Fibroblast of the aortic adventitia (primary cell): ENCODE measurements at regions not wholly inside any gene's neighbourhood (a gene's known extent, or its start where the extent isn't known, plus 50 kb on each side); places are given as distances from the start of the nearest gene placed in this dataset.
"Not testable (repeated sequence)": the region's sequence is repeated elsewhere in the genome, so short reads cannot be mapped to it uniquely, and the experiment has no call there.

Experiments used
- DNase-seq: peaks from one replicate; pipeline ENCODE4 v3.0.0-alpha.2; 2010; ENCODE audit warnings: low read depth
- H3K4me3 ChIP-seq: 2 replicates; pipeline ENCODE4 v1.5.1; 2011; ENCODE audit warnings: low read depth, mild to moderate bottlenecking, control low read depth, low read length, moderate library complexity
- CTCF ChIP-seq: IDR thresholded peaks from 2 replicates; pipeline ENCODE4 v1.5.1; 2011; ENCODE audit warnings: mild to moderate bottlenecking, low read length, control low read depth, inconsistent platforms; ENCODE audit not compliant: insufficient read depth

- no peak overlapping the region for H3K4me3 ChIP-seq
- TF ChIP-seq CTCF, result no peak
- no peak for DNase-seq
These were observed 57.4 kb upstream of the FOXN3 start for GRCh38 chr14:89474464-89474863.

- no peak for TF ChIP-seq CTCF
- no peak for DNase-seq
- no peak overlapping the region for H3K4me3 ChIP-seq
These were observed 57.0 kb upstream of the FOXN3 start for GRCh38 chr14:89473989-89474388.

GRCh38 chr14:89473569-89473968 is 56.5 kb upstream of the FOXN3 start:
- DNase-seq, result no peak
- H3K4me3 ChIP-seq, result no peak overlapping the region
- TF ChIP-seq CTCF, result no peak

- no peak for DNase-seq
- H3K4me3 ChIP-seq, result no peak overlapping the region
- TF ChIP-seq CTCF, result no peak
These were observed 53.4 kb upstream of the FOXN3 start for GRCh38 chr14:89470401-89470800.

- TF ChIP-seq CTCF, result no peak
- DNase-seq, result no peak
- no peak overlapping the region for H3K4me3 ChIP-seq
These were observed 52.5 kb upstream of the FOXN3 start for GRCh38 chr14:89469210-89470198.

GRCh38 chr14:89468566-89468965 is 51.5 kb upstream of the FOXN3 start:
- no peak for TF ChIP-seq CTCF
- no peak for DNase-seq
- H3K4me3 ChIP-seq, result no peak overlapping the region

- not testable (repeated sequence) for DNase-seq, H3K4me3 ChIP-seq
These were observed 51.0 kb upstream of the FOXN3 start for GRCh38 chr14:89468030-89468429.
